Panc1 (cell line): ENCODE measurements at regions not wholly inside any gene's neighbourhood (a gene's known extent, or its start where the extent isn't known, plus 50 kb on each side); places are given as distances from the start of the nearest gene placed in this dataset.

Experiments
- POLR2AphosphoS5 ChIP-seq: IDR thresholded peaks from 2 replicates; pipeline ENCODE4 v1.6.1; 2012; ENCODE audit warnings: mild to moderate bottlenecking, low read depth, low read length, moderate library complexity
- SIN3A ChIP-seq: IDR thresholded peaks from 2 replicates; pipeline ENCODE4 v1.6.1; 2012; ENCODE audit warnings: low read depth, mild to moderate bottlenecking, low read length, moderate library complexity, borderline replicate concordance; ENCODE audit not compliant: insufficient read depth
- TF ChIP-seq, protein P1 (sequence below): fragments of 450-650 bp; IDR thresholded peaks from 2 replicates; pipeline ENCODE4 v1.5.1; 2017; ENCODE audit warnings: mild to moderate bottlenecking

GRCh38 chr7:152520861-152521302 is 85.1 kb upstream of the KMT2C start:
- TF ChIP-seq, protein P1, sequence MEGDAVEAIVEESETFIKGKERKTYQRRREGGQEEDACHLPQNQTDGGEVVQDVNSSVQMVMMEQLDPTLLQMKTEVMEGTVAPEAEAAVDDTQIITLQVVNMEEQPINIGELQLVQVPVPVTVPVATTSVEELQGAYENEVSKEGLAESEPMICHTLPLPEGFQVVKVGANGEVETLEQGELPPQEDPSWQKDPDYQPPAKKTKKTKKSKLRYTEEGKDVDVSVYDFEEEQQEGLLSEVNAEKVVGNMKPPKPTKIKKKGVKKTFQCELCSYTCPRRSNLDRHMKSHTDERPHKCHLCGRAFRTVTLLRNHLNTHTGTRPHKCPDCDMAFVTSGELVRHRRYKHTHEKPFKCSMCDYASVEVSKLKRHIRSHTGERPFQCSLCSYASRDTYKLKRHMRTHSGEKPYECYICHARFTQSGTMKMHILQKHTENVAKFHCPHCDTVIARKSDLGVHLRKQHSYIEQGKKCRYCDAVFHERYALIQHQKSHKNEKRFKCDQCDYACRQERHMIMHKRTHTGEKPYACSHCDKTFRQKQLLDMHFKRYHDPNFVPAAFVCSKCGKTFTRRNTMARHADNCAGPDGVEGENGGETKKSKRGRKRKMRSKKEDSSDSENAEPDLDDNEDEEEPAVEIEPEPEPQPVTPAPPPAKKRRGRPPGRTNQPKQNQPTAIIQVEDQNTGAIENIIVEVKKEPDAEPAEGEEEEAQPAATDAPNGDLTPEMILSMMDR = no peak
- TF ChIP-seq POLR2AphosphoS5 (no peak), SIN3A (no peak)
